LNCAP (cell line): ENCODE measurements at regions not wholly inside any gene's neighbourhood (a gene's known extent, or its start where the extent isn't known, plus 50 kb on each side); places are given as distances from the start of the nearest gene placed in this dataset.

Experiments
- CTCF ChIP-seq: fragments of 450-650 bp; IDR thresholded peaks from 2 replicates; pipeline ENCODE4 v1.5.1; 2017; ENCODE audit warnings: mild to moderate bottlenecking

GRCh38 chr7:85239109-85239508 is 52.3 kb upstream of the SEMA3D start:
- TF ChIP-seq CTCF, result no peak

GRCh38 chr7:85237721-85238120 is 50.9 kb upstream of the SEMA3D start:
- TF ChIP-seq CTCF, result no peak
